Smooth muscle cell (in vitro differentiated cells): ENCODE measurements at regions not wholly inside any gene's neighbourhood (a gene's known extent, or its start where the extent isn't known, plus 50 kb on each side); places are given as distances from the start of the nearest gene placed in this dataset.
"Not testable (repeated sequence)": the region's sequence is repeated elsewhere in the genome, so short reads cannot be mapped to it uniquely, and the experiment has no call there.

Experiments used
- DNase-seq: peaks from one replicate; lab custom pipeline; 2025; ENCODE audit not compliant: unreplicated experiment; lab: John Stamatoyannopoulos, UW
- H2AFZ ChIP-seq: fragments of 200-600 bp; sonication (generic); 2 replicates; pipeline ENCODE4 v1.6.0; 2016; ENCODE audit warnings: antibody characterized with exemption, low read depth, mild to moderate bottlenecking
- H3F3A ChIP-seq: fragments of 200-600 bp; sonication (generic); 2 replicates; pipeline ENCODE4 v1.6.0; 2017; ENCODE audit warnings: antibody characterized with exemption, low read depth
- H3K27ac ChIP-seq: fragments of 200-600 bp; sonication (generic); 2 replicates; pipeline ENCODE4 v1.5.1; 2016; ENCODE audit warnings: low read depth, mild to moderate bottlenecking
- H3K27me3 ChIP-seq: fragments of 200-600 bp; sonication (generic); 2 replicates; pipeline ENCODE4 v1.6.1; 2016; ENCODE audit warnings: low read depth, mild to moderate bottlenecking
- H3K36me3 ChIP-seq: fragments of 200-600 bp; sonication (generic); 2 replicates; pipeline ENCODE4 v1.5.1; 2016; ENCODE audit warnings: low read depth
- H3K4me1 ChIP-seq: fragments of 200-600 bp; sonication (generic); 2 replicates; pipeline ENCODE4 v1.5.1; 2016; ENCODE audit warnings: low read depth
- H3K4me2 ChIP-seq: fragments of 200-600 bp; sonication (generic); 2 replicates; pipeline ENCODE4 v1.6.0; 2016; ENCODE audit warnings: mild to moderate bottlenecking
- H3K4me3 ChIP-seq: fragments of 200-600 bp; sonication (generic); 2 replicates; pipeline ENCODE4 v1.5.1; 2016; ENCODE audit warnings: mild to moderate bottlenecking
- H3K79me2 ChIP-seq: fragments of 200-600 bp; sonication (generic); 2 replicates; pipeline ENCODE4 v1.6.0; 2016; ENCODE audit warnings: low read depth, mild to moderate bottlenecking
- H3K9ac ChIP-seq: fragments of 200-600 bp; sonication (generic); 2 replicates; pipeline ENCODE4 v1.6.0; 2016; ENCODE audit warnings: low read depth
- H3K9me3 ChIP-seq: fragments of 200-600 bp; sonication (generic); replicated peaks from 2 replicates; pipeline ENCODE4 v1.5.1; 2016; ENCODE audit warnings: low read depth
- H4K20me1 ChIP-seq: fragments of 200-600 bp; sonication (generic); 2 replicates; pipeline ENCODE4 v1.6.0; 2016; ENCODE audit warnings: low read depth
- WGBS: methylation state at CpG from one replicate; pipeline ENCODE4 v1.1.7; 2016; ENCODE audit warnings: low lambda C conversion rate; 5-methylcytosine and 5-hydroxymethylcytosine counted together
- TF ChIP-seq, protein P1 (sequence below): fragments of 200-600 bp; sonication (generic); IDR thresholded peaks from 2 replicates; pipeline ENCODE4 v1.5.1; 2017; ENCODE audit warnings: borderline replicate concordance, mild to moderate bottlenecking, antibody characterized with exemption; ENCODE audit not compliant: insufficient read depth, poor library complexity, severe bottlenecking

DNA sequence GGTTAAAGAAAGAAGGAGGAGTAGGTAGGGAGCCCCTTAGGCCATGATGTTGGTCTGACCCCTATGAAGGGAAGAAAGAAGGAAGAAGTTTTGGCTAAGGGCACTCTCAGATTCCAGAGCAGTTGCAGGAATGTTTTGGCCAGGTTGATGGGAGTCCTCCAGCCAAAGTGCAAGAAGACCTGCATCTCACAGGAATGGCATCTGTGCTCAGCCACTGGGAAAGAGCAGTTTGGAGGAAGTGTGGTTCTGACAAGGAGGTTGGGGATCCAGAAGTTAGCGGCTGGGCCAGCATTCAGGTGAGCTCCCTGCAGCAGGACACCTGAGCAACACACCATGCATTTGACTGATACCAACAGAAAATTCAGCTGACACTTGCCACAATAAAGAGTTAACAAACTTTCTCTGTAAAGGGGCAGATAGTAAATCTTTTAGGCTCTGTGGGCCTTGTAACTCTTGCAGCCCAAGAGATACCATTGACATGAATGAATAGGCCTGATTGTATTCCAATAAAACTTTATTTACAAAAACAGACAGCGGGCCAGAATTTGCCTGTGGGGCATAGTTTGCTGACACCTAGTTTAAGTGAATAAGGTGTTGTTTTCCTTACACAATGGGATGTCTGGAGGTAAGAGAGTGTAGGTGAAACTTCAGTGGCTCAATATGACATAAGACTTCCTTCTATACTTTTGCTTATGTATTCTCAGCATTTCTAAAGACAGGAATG is 71.0 kb downstream of the EDN1 start:
- Histone ChIP-seq H3K27ac (no peak overlapping the region), H3K4me1 (peaks cover 12% of the 10 kb centered on the region), H2AFZ (no peak overlapping the region), H4K20me1 (no peaks in the 10 kb centered on the region), H3K36me3 (no peaks in the 10 kb centered on the region), H3K9ac (no peak overlapping the region), H3K4me3 (no peak overlapping the region), H3K4me2 (no peak overlapping the region), H3K9me3 (no peaks in the 10 kb centered on the region), H3K79me2 (no peaks in the 10 kb centered on the region), H3F3A (no peaks in the 10 kb centered on the region), H3K27me3 (no peaks in the 10 kb centered on the region)
- DNase-seq, result no peak
- TF ChIP-seq, protein P1, sequence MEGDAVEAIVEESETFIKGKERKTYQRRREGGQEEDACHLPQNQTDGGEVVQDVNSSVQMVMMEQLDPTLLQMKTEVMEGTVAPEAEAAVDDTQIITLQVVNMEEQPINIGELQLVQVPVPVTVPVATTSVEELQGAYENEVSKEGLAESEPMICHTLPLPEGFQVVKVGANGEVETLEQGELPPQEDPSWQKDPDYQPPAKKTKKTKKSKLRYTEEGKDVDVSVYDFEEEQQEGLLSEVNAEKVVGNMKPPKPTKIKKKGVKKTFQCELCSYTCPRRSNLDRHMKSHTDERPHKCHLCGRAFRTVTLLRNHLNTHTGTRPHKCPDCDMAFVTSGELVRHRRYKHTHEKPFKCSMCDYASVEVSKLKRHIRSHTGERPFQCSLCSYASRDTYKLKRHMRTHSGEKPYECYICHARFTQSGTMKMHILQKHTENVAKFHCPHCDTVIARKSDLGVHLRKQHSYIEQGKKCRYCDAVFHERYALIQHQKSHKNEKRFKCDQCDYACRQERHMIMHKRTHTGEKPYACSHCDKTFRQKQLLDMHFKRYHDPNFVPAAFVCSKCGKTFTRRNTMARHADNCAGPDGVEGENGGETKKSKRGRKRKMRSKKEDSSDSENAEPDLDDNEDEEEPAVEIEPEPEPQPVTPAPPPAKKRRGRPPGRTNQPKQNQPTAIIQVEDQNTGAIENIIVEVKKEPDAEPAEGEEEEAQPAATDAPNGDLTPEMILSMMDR, result no peak
- 82% methylated on average over 2 of the region's 2 CpGs for WGBS

DNA sequence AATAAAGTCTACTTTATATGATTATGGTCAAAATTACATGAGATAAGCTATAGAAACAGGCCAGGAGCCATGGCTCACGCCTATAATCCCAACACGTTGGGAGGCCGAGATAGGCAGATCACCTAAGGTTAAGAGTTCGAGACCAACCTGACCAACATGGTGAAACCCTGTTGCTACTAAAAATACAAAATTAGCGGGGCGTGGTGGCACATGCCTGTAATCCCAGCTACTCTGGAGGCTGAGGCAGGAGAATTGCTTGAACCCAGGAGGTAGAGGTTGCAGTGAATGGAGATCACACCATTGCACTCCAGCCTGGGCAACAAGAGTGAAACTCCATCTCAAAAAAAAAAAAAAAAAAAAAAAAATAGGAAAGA is 73.1 kb downstream of the EDN1 start:
- not testable (repeated sequence) for H2AFZ ChIP-seq, DNase-seq, H3K9ac ChIP-seq, H4K20me1 ChIP-seq, H3K27me3 ChIP-seq, H3K9me3 ChIP-seq, H3K79me2 ChIP-seq, H3F3A ChIP-seq, H3K4me3 ChIP-seq, H3K27ac ChIP-seq, H3K36me3 ChIP-seq, H3K4me2 ChIP-seq
- peaks cover 12% of the 10 kb centered on the region for H3K4me1 ChIP-seq
- 93% methylated on average over 6 of the region's 6 CpGs for WGBS

DNA sequence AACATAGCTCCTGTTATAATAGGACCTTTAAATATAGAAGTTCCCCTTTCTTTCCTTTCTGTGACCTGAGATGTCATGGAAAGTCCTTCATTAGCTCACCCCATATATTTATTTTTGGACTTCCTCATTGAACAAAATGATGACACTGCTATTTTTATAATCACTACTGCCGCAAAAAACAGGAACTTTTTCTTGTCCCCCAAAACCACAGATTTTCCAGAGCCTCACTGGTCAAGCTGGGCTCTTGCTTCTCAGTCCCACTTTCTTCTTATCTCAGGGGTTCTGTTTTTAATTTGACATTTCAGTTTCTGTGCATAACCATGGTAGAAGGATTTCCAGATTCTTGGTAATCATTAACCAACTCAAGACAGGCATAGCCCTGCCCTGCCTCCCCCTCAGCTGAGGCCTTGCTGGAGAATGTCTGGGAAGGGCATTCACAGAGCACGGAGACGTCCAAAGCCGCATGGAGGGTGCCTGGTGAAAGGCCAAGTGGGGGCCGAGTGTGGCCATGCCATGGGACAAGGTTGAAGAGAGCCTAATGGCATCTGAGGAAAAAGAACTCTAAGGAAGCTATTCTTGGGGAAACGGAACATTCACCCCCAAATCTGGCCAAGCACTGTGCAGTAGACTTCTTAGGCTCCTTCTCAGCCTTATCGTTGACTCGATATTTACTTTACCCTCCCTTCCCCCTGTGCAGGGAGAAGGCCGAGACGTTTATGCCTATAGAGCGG is 73.7 kb downstream of the EDN1 start:
- peaks cover 12% of the 10 kb centered on the region for H3K4me1 ChIP-seq
- H3K79me2 ChIP-seq, result no peaks in the 10 kb centered on the region
- no peak for DNase-seq
- TF ChIP-seq, protein P1, result no peak
- 86% methylated on average over 11 of the region's 11 CpGs for WGBS
- no peaks in the 10 kb centered on the region for H3K9me3 ChIP-seq
- H3K27me3 ChIP-seq, result no peaks in the 10 kb centered on the region
- no peaks in the 10 kb centered on the region for H3K36me3 ChIP-seq
- no peaks in the 10 kb centered on the region for H3F3A ChIP-seq
- H3K4me2 ChIP-seq, result no peak overlapping the region
- no peak overlapping the region for H2AFZ ChIP-seq
- no peak overlapping the region for H3K27ac ChIP-seq
- H4K20me1 ChIP-seq, result no peaks in the 10 kb centered on the region
- no peak overlapping the region for H3K9ac ChIP-seq
- H3K4me3 ChIP-seq, result no peak overlapping the region

DNA sequence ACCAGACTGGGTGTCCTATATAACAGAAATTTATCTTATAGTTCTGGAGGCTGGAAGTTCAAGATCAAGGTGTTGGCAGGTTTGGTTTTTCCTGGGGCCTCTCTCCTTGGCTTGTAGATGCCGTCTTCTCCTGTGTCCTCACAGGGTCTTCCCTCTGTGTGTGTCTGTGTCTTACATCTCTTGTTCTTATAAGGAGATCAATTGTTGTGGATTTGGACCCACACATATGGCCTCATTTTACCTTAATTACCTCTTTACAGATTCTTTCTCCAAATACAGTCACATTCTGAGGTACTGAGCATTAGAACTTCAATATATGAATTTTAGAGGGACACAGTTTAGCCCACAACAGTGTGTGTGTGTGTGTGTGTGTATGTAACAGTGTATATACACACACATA is 74.5 kb downstream of the EDN1 start:
- no peaks in the 10 kb centered on the region for H3K79me2 ChIP-seq
- H3K4me2 ChIP-seq, result no peak overlapping the region
- no peaks in the 10 kb centered on the region for H4K20me1 ChIP-seq
- H3K4me3 ChIP-seq, result no peak overlapping the region
- H3K9ac ChIP-seq, result no peak overlapping the region
- H3K9me3 ChIP-seq, result no peaks in the 10 kb centered on the region
- H3K4me1 ChIP-seq, result peaks cover 12% of the 10 kb centered on the region
- no peaks in the 10 kb centered on the region for H3K36me3 ChIP-seq
- no peak overlapping the region for H2AFZ ChIP-seq
- H3K27me3 ChIP-seq, result no peaks in the 10 kb centered on the region
- DNase-seq, result no peak
- H3F3A ChIP-seq, result no peaks in the 10 kb centered on the region
- no peak overlapping the region for H3K27ac ChIP-seq
- WGBS, result 100% methylated on average over 1 of the region's 1 CpG
- TF ChIP-seq, protein P1, result no peak
